ENCODE measurements at regions not wholly inside any gene's neighbourhood (a gene's known extent, or its start where the extent isn't known, plus 50 kb on each side); places are given as distances from the start of the nearest gene placed in this dataset.
A peak's percentile ranks its signal among the peaks of the same experiment; 100 is the strongest.

DNA sequence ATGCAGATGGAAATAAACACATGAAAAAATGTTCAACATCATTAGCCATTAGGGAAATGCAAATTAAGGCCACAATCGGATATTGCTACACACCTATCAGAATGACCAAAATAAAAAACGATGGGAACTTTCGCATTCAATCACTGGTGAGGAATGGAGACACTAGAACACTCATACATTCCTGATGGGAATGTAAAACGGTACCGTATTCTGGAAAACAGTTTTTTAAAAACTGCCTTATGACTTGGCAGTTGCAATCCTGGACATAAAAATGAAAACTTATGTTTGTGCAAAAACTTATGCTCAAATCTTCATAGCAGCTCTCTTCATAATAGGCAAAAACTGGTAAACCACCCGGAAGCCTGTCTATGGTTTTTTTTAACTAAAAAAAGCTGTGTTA, 146.0 kb downstream of the CEBPB start:
- H3K27ac ChIP-seq (ENCODE audit: low read depth, low read length), result no peak overlapping the region
- peaks cover 7 to 66% (median 62%) of the 10 kb centered on the region in 5 donors for H3K4me1 ChIP-seq (ENCODE audit: control insufficient read depth in 5 of 5, insufficient read depth in 5 of 5, low read length in 5 of 5)
- no peak overlapping the region for H3K4me3 ChIP-seq (ENCODE audit: low read depth in 1 of 5, low read length in 5 of 5)

DNA sequence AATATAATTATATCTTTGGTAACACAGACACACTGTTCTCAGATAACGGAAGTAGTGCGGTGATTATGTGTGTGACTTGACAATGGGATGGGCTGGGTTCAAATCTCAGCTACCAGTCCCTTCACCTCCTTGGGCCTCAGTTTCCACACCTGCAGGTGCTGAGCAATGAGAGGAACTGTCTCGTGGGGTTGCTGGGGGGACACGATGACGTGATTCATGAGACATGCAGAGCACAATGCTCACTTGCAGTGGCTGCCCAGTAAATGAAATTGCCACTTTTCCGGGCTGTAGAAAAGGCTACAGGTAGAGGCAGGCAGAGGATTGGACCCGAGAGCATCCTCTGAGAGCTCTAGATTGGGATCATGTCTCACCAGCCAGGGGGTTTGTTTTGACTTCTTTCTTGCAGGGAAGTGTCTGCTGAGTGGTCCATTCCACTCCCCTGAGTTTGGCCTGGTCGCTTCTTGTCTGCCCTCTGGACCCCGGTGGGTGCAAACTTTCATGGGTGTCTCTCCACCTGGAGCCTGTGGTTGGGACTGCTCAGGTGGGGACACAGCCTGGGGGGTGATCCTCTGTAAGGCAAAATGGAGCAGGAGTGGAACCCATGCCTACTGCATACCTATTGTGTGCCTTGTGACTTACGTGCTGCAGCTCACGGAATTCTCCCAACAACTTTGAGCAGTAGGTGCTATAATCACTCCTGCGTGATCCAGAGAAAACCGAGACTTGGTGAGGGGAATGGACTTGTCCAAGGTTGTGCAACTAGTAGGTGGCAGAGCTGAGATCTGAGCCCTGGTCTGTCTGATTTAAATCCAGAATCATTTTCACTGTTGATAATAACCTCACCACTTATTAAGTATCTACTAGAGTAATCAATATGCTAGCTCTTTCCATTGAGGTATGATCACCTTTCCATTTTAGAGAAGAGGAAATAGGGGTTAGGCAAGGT, 147.2 kb downstream of the CEBPB start:
- H3K27me3 ChIP-seq (ENCODE audit: control insufficient read depth in 5 of 5, insufficient read depth in 4 of 5, low read length in 5 of 5), result no peaks in the 10 kb centered on the region
- H3K36me3 ChIP-seq (ENCODE audit: control insufficient read depth in 5 of 5, insufficient read depth in 5 of 5, low read length in 5 of 5), result no peaks in the 10 kb centered on the region
- peak overlapping the region; percentile 61 for H3K27ac ChIP-seq (ENCODE audit: low read depth, low read length)
- peaks cover 7 to 55% (median 51%) of the 10 kb centered on the region in 5 donors for H3K4me1 ChIP-seq (ENCODE audit: control insufficient read depth in 5 of 5, insufficient read depth in 5 of 5, low read length in 5 of 5)
- no peak overlapping the region for H3K9ac ChIP-seq (ENCODE audit: low read length in 5 of 5)
- peak overlapping the region in 1 of 5 donors; percentile 21 for H3K4me3 ChIP-seq (ENCODE audit: low read depth in 1 of 5, low read length in 5 of 5)
- no peaks in the 10 kb centered on the region for H3K9me3 ChIP-seq (ENCODE audit: control insufficient read depth in 5 of 5, low read length in 5 of 5)

More for the DNA sequence above, 146.0 kb downstream of the CEBPB start:
- Histone ChIP-seq H3K9ac (ENCODE audit: low read length in 5 of 5) (no peak overlapping the region), H3K27me3 (ENCODE audit: control insufficient read depth in 5 of 5, insufficient read depth in 4 of 5, low read length in 5 of 5) (no peaks in the 10 kb centered on the region), H3K9me3 (ENCODE audit: control insufficient read depth in 5 of 5, low read length in 5 of 5) (no peaks in the 10 kb centered on the region), H3K36me3 (ENCODE audit: control insufficient read depth in 5 of 5, insufficient read depth in 5 of 5, low read length in 5 of 5) (no peaks in the 10 kb centered on the region)

DNA sequence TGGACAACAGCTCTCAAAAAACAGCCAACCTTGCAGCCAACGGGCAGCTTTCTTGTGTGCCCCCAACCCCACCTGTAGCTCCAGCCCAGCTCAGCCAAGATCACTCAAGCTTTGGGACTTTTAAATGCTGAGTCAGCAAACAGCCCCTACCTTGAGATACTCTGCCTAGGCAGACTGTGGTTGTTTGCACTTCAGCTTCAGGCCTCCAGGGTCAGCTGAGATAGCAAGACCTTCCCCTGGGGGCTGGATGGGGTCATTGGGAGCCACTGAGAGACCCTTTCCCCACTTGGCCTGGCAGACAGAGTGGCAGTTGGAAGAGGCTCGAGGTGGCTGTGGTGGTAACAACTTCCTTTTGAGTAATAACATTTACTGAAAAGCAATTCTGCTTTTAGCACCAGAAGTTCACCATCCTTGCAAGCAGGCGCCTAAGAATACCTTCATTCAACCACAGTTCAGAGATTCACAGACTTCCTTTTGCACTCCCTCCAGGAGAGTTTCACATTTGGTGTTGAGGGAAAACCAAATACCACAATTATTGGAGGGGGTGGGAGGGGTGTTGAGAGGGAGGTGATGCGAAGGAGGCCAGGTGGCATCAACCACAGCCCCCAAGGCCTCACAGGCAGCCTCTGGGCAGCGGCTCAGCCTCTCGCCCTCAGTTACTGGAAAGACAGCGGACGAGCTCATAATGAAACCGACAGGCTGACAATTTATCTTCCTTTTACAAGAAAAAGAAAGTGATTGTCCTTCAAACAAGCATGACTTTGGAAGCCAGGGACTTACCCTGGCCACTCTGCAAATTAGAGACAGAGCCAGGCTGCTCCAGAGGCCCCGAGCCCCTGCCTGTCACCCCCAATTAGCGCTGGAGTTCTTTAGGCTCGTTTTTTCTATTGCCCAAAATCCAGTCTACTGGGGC, 148.1 kb downstream of the CEBPB start:
- Histone ChIP-seq H3K4me1 (ENCODE audit: control insufficient read depth in 5 of 5, insufficient read depth in 5 of 5, low read length in 5 of 5) (peaks cover 7 to 45% (median 43%) of the 10 kb centered on the region in 5 donors), H3K9ac (ENCODE audit: low read length in 5 of 5) (peak overlapping the region in 4 of 5 donors; percentile 16 to 49 (median 25)), H3K27me3 (ENCODE audit: control insufficient read depth in 5 of 5, insufficient read depth in 4 of 5, low read length in 5 of 5) (no peaks in the 10 kb centered on the region), H3K27ac (ENCODE audit: low read depth, low read length) (peak overlapping the region; percentile 61), H3K9me3 (ENCODE audit: control insufficient read depth in 5 of 5, low read length in 5 of 5) (no peaks in the 10 kb centered on the region), H3K36me3 (ENCODE audit: control insufficient read depth in 5 of 5, insufficient read depth in 5 of 5, low read length in 5 of 5) (no peaks in the 10 kb centered on the region), H3K4me3 (ENCODE audit: low read depth in 1 of 5, low read length in 5 of 5) (peak overlapping the region in 1 of 5 donors; percentile 21)

DNA sequence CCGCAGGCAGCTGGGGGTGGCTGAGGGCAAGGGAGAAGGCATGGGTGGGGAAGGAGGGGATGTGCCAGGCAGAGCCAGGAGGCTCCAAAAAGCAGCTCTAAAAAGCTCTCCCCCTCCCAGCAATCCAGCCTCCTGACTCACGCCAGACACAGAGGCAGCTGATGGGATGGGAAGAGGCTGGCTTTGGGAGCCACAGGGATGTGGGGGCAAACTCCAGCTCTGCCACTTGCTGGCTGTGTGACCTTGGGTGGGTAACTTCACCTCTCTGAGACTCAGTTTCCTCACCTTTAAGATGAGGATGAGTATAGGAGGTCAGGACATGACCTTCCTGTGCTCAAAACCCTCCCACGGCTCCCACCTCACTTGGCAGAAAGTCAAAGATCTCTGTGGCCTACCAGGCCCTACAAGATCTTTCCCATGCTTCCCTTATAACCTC, 148.9 kb downstream of the CEBPB start:
- H3K36me3 ChIP-seq (ENCODE audit: control insufficient read depth in 5 of 5, insufficient read depth in 5 of 5, low read length in 5 of 5), result no peaks in the 10 kb centered on the region
- no peaks in the 10 kb centered on the region for H3K9me3 ChIP-seq (ENCODE audit: control insufficient read depth in 5 of 5, low read length in 5 of 5)
- peak overlapping the region in 1 of 5 donors; percentile 49 for H3K9ac ChIP-seq (ENCODE audit: low read length in 5 of 5)
- no peaks in the 10 kb centered on the region for H3K27me3 ChIP-seq (ENCODE audit: control insufficient read depth in 5 of 5, insufficient read depth in 4 of 5, low read length in 5 of 5)
- no peak overlapping the region for H3K4me3 ChIP-seq (ENCODE audit: low read depth in 1 of 5, low read length in 5 of 5)
- H3K27ac ChIP-seq (ENCODE audit: low read depth, low read length), result no peak overlapping the region
- H3K4me1 ChIP-seq (ENCODE audit: control insufficient read depth in 5 of 5, insufficient read depth in 5 of 5, low read length in 5 of 5), result peaks cover 5 to 46% (median 38%) of the 10 kb centered on the region in 5 donors

DNA sequence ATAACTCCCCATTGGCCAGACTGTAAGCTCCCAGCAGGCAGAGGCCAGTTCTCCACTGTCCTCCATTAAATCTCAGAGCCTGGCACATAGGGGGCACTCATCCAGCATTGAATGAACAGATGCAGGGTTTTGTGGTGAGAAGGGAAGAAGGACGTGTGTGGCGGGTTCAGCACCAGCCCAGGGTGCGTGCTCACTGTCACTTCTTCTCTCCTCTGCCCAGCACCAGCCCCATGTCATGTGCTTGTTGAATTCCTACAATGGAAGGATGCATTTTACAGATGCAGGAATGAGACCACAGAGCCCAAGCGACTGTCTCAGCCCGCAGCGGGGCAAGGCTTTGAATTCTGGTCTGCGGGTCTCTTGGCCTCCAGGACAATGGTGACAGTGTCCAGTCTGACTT, 149.9 kb downstream of the CEBPB start:
- H3K36me3 ChIP-seq (ENCODE audit: control insufficient read depth in 5 of 5, insufficient read depth in 5 of 5, low read length in 5 of 5), result no peaks in the 10 kb centered on the region
- no peaks in the 10 kb centered on the region for H3K9me3 ChIP-seq (ENCODE audit: control insufficient read depth in 5 of 5, low read length in 5 of 5)
- no peaks in the 10 kb centered on the region for H3K27me3 ChIP-seq (ENCODE audit: control insufficient read depth in 5 of 5, insufficient read depth in 4 of 5, low read length in 5 of 5)
- H3K4me3 ChIP-seq (ENCODE audit: low read depth in 1 of 5, low read length in 5 of 5), result no peak overlapping the region
- no peak overlapping the region for H3K9ac ChIP-seq (ENCODE audit: low read length in 5 of 5)
- H3K4me1 ChIP-seq (ENCODE audit: control insufficient read depth in 5 of 5, insufficient read depth in 5 of 5, low read length in 5 of 5), result peaks cover 3 to 50% (median 31%) of the 10 kb centered on the region in 5 donors
- H3K27ac ChIP-seq (ENCODE audit: low read depth, low read length), result no peak overlapping the region

DNA sequence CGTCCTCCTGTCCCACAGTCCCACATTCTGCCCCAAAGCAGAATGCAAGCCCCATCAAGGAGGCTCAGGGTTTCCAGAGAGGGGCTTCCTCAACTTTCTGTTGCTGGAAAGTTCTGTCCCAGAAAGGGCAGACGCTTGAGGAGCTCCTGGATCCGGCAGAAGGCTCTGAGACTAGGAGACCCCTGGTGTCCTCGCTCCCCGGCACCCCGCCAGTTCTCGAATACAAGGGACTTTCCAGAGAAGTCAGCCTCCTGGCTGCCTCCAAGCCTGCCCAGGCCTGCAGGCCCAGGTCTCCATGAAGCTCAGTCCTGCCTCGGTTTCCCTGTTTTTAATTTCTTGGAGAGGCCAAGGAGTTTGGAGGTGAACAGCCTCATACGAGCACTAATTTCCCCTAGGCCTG, 150.4 kb downstream of the CEBPB start:
- Histone ChIP-seq H3K4me1 (ENCODE audit: control insufficient read depth in 5 of 5, insufficient read depth in 5 of 5, low read length in 5 of 5) (peaks cover 3 to 50% (median 31%) of the 10 kb centered on the region in 5 donors), H3K9ac (ENCODE audit: low read length in 5 of 5) (no peak overlapping the region), H3K27ac (ENCODE audit: low read depth, low read length) (no peak overlapping the region), H3K4me3 (ENCODE audit: low read depth in 1 of 5, low read length in 5 of 5) (no peak overlapping the region), H3K9me3 (ENCODE audit: control insufficient read depth in 5 of 5, low read length in 5 of 5) (no peaks in the 10 kb centered on the region), H3K36me3 (ENCODE audit: control insufficient read depth in 5 of 5, insufficient read depth in 5 of 5, low read length in 5 of 5) (no peaks in the 10 kb centered on the region), H3K27me3 (ENCODE audit: control insufficient read depth in 5 of 5, insufficient read depth in 4 of 5, low read length in 5 of 5) (no peaks in the 10 kb centered on the region)

DNA sequence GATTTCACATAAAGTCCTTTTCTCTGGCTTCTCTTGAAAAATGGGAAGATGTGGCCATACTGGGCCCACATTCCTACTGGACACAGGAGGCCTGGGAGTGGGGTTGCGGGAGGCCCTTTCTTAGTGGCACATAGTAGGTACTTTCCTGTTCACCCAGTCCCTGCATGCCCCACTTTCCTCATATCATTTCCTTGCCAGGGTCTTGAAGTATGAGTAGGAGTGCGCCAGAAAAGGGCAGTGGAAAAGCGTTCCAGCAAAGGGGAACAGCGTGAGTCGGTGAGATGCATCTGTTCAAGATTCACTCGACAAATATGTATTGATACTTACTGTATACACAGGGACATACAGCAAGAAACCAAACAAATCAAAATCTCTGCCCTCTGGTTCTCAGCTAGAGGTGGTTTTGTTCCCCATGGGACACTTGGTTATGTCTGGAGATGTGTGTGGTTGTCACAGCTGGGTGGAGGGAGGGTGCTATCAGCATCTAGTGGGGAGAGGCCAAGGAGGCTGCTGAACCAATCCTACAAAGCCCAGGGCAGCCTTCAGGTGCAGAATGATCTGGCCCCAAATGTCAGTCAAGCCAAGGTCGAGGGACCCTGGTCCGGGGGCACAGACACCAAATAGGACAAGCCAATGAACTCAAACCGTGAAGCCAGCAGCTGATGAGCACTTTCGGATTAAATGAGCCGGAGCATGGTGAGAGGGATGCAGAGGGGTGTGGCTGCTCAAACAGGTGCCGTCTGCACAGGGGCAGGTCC, 151.4 kb downstream of the CEBPB start:
- no peaks in the 10 kb centered on the region for H3K9me3 ChIP-seq (ENCODE audit: control insufficient read depth in 5 of 5, low read length in 5 of 5)
- H3K9ac ChIP-seq (ENCODE audit: low read length in 5 of 5), result no peak overlapping the region
- no peaks in the 10 kb centered on the region for H3K36me3 ChIP-seq (ENCODE audit: control insufficient read depth in 5 of 5, insufficient read depth in 5 of 5, low read length in 5 of 5)
- H3K27ac ChIP-seq (ENCODE audit: low read depth, low read length), result no peak overlapping the region
- no peak overlapping the region for H3K4me3 ChIP-seq (ENCODE audit: low read depth in 1 of 5, low read length in 5 of 5)
- H3K4me1 ChIP-seq (ENCODE audit: control insufficient read depth in 5 of 5, insufficient read depth in 5 of 5, low read length in 5 of 5), result peaks cover 7 to 59% (median 38%) of the 10 kb centered on the region in 5 donors
- H3K27me3 ChIP-seq (ENCODE audit: control insufficient read depth in 5 of 5, insufficient read depth in 4 of 5, low read length in 5 of 5), result no peaks in the 10 kb centered on the region

DNA sequence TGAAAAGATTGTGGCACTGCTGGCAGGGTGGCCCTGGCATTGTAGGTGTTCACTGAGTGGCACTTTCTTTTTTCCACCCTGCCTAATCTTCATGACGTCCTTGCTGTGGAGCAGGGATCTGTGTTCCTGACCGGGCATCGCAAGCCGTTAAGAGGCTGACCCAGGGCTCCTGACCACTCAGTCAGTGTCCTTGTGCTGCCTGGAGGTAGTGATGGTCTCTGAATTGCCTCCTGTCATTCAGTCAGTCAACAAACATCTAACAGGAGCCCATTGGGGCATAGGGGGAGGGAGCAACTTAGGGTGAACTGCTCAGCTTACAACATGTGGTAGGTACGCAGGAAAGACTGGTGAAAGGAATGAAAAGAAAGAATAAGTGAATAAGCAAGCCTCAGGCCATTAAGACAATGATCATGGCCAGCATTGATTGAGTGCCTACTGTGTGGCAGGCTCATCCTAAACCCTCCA, 152.0 kb downstream of the CEBPB start:
- H3K4me1 ChIP-seq (ENCODE audit: control insufficient read depth in 5 of 5, insufficient read depth in 5 of 5, low read length in 5 of 5), result peaks cover 10 to 63% (median 44%) of the 10 kb centered on the region in 5 donors
- no peak overlapping the region for H3K27ac ChIP-seq (ENCODE audit: low read depth, low read length)
- no peak overlapping the region for H3K9ac ChIP-seq (ENCODE audit: low read length in 5 of 5)
- no peak overlapping the region for H3K4me3 ChIP-seq (ENCODE audit: low read depth in 1 of 5, low read length in 5 of 5)
- no peaks in the 10 kb centered on the region for H3K9me3 ChIP-seq (ENCODE audit: control insufficient read depth in 5 of 5, low read length in 5 of 5)
- H3K27me3 ChIP-seq (ENCODE audit: control insufficient read depth in 5 of 5, insufficient read depth in 4 of 5, low read length in 5 of 5), result no peaks in the 10 kb centered on the region
- no peaks in the 10 kb centered on the region for H3K36me3 ChIP-seq (ENCODE audit: control insufficient read depth in 5 of 5, insufficient read depth in 5 of 5, low read length in 5 of 5)

DNA sequence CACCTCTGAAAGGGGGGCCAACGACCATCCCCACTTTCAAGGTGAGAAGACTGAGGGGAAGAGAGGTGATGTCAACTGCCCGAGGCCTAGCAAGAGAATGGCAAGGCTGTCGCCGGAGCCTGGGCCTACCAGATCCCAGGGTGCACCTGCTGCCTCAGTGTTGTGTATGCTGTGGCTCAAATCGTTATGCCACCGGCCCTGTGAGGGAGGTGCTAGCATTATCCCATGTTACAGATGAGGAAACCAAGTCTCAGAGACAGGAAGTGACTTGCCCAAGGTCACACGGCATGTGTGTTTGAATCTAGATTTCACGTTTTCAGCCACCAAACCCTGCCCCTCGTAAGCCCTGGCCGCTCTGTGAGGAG, 152.5 kb downstream of the CEBPB start:
- H3K4me1 ChIP-seq (ENCODE audit: control insufficient read depth in 5 of 5, insufficient read depth in 5 of 5, low read length in 5 of 5), result peaks cover 10 to 60% (median 43%) of the 10 kb centered on the region in 5 donors
- no peaks in the 10 kb centered on the region for H3K36me3 ChIP-seq (ENCODE audit: control insufficient read depth in 5 of 5, insufficient read depth in 5 of 5, low read length in 5 of 5)
- H3K4me3 ChIP-seq (ENCODE audit: low read depth in 1 of 5, low read length in 5 of 5), result no peak overlapping the region
- no peaks in the 10 kb centered on the region for H3K9me3 ChIP-seq (ENCODE audit: control insufficient read depth in 5 of 5, low read length in 5 of 5)
- H3K27me3 ChIP-seq (ENCODE audit: control insufficient read depth in 5 of 5, insufficient read depth in 4 of 5, low read length in 5 of 5), result no peaks in the 10 kb centered on the region
- no peak overlapping the region for H3K9ac ChIP-seq (ENCODE audit: low read length in 5 of 5)
- H3K27ac ChIP-seq (ENCODE audit: low read depth, low read length), result no peak overlapping the region
